HTR-8/SVneo (cell line): ENCODE measurements at regions not wholly inside any gene's neighbourhood (a gene's known extent, or its start where the extent isn't known, plus 50 kb on each side); places are given as distances from the start of the nearest gene placed in this dataset.
"Not testable (repeated sequence)": the region's sequence is repeated elsewhere in the genome, so short reads cannot be mapped to it uniquely, and the experiment has no call there.

Experiments used
- DNase-seq: peaks from one replicate; pipeline ENCODE4 v3.0.0; 2011; ENCODE audit warnings: low spot score, mixed read lengths; ENCODE audit not compliant: insufficient read length
- FAIRE-seq: peaks from 2 replicates; lab custom pipeline; 2011; peaks lifted over from hg19 to GRCh38; lab: Jason Lieb, UNC

DNA sequence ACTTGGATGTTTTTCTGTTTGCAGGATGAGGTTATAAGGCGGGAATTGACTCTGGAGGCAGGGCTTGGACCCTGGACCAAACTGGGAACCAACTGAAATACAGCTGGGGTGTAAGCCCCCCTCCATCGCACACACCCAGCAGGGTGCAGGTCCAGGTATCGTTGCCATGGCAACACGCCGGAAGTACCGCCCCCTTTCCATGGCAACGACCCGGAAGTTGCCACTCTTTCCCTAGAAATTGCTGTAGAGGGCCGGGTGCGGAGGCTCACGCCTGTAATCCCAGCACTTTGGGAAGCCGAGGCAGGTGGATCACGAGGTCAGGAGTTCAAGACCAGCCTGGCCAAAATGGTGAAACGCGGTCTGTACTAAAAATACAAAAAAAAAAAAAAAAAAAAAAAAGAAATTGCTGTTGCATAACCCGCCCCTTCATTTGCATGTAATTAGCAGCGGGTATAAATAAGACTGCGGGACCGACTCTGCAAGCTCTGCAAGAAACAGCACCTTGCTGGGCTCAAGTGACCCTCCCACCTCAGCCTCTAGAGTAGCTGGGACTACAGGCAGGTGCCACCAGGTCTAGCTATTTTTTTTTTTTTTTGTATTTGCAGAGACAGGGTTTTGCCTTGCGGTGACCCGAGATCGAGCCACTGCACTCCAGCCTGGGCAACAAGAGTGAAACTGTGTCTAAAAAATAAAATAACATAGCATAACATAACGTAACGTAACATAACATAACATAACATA, 139.6 kb downstream of the CRLF2 start:
- no peak for FAIRE-seq
- no peak for DNase-seq

DNA sequence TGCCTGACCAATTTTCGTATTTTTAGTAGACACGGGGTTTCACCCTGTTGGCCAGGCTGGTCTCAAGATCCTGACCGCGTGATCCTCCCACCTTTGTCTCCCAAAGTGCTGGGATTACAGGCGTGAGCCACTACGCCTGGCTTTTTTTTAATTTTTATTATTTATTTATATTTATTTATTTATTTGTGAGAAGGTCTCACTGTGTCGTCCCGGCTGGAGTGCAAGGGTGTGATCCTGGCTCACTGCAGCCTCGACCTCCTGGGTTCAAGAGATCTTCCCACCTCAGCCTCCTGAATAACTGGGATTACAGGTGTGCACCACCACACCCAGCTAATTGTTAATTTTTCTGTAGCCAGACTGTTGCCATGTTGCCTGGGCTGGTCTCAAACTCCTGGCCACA, 141.1 kb downstream of the CRLF2 start:
- FAIRE-seq (no peak), DNase-seq (no peak)

DNA sequence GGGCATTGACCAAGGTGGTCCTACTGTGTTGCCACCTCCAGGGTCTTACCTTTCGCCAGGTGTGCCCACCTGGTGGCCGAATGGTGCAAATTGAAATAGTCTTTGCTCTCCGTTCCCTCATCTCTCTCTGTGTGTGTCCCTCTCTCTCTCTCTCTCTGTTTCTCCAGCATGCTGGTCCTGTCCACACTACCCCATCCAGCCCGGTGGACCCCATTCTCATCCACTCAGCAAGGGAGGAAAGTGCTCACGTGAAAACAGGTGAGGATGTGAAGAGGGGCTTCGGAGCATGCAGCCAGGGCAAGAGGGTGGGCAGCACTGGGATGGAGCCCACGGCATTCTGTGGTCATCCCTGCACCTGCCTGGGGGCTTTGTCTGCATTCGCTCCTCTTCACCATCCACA, 150.1 kb downstream of the CRLF2 start:
- no peak for FAIRE-seq

DNA sequence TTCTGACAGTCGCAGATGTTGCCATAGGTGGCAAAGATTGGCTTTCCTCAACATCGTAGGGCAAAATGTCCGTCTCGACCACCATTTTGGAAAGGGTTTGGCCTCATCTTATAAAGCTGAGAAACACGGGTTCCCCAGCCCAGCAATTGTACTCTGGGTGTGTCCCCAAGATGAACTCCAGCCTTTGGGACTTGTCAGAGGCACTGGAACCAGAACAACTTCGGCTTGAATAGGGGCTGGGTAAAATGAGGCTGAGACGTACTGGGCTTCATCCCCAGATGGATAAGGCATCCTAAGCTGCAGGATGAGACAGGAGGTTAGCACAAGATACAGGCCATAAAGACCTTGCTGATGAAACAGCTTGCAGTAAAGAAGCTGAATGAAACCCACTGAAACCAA, 151.9 kb downstream of the CRLF2 start:
- DNase-seq (no peak), FAIRE-seq (no peak)

More for the DNA sequence above, 150.1 kb downstream of the CRLF2 start:
- DNase-seq: no peak

DNA sequence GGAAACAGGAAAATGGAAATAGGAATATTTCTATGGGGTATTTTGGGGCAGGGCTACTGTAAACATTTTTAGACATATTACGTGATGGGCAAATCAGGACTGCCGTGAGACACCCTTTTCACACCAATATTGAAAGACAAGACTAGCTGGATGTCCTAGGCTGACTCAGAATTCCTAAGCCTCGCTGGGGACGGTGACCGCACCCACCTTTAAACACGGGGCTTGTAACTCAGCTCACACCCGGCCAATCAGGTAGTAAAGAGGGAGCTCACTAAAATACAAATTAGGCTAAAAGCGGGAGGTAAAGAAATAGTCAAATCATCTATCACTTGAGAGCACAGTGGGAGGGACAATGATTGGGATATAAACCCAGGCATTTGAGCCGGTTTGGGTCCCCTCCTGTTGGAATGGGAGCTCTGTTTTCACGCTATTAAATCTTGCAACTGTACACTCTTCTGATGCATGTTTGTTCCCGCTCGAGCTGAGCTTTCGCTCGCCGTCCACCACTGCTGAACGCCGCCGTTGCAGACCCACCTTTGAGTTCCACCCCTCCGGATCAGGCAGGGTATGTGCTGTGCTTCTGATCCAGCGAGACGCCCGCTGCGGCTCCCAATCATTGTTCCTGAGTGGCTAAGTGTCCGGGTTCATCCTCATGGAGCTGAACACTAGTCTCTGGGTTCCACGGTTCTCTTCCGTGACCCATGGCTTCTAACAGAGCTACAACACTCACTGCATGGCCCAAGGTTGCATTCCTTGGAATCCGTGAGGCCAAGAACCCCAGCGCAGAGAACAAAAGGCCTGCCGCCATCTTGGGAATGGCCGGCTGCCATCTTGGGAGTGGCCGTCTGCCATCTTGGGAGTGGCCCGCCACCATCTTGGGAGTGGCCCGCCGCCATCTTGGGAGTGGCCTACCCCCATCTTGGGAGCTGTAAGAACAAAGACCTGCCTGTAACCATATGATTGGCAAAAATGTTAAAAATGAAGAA, 152.6 kb downstream of the CRLF2 start:
- no peak for FAIRE-seq
- no peak for DNase-seq

DNA sequence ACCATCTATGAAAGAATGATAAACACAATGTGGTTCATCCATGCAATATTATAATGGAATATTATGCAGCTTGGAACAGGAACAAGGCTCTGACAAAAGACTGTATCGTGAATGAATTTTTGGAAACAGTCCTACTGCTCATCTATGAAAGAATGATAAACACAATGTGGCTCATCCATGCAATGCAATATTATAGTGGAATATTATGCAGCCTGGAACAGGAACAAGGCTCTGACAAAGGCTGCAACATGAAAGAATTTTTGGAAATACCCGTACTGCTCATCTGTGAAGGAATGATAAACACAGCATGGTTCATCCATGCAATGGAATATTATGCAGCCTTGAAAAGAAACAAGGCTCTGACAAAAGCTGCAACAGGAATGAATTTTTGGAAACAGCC, 158.8 kb downstream of the CRLF2 start:
- not testable (repeated sequence) for DNase-seq, FAIRE-seq

DNA sequence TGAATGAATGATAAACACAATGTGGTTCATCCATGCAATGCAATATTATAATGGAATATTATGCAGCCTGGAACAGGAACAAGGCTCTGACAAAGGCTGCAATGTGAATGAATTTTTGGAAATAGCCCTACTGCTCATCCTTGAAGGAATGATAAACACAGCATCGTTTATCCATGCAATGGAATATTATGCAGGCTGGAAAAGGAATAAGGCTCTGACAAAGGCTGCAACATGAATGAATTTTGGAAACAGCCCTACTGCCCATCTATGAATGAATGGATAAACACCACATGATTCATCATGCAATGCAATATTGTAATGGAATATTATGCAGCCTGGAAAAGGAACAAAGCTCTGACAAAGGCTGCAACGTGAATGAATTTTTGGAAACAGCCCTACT, 159.4 kb downstream of the CRLF2 start:
- DNase-seq (no peak), FAIRE-seq (no peak)

DNA sequence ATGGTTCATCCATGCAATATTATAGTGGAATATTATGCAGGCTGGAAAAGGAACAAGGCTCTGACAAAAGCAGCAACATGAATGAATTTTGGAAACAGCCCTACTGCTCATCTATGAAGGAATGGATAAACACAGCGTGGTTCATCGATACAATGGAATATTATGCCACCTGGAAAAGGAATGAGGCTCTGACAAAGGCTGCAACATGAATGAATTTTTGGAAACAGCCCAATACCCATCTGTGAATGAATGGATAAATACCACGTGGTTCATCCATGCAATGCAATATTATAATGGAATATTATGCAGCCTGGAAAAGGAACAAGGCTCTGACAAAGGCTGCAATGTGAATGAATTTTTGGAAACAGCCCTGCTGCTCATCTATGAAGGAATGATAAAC, 160.4 kb downstream of the CRLF2 start:
- DNase-seq (no peak), FAIRE-seq (no peak)

DNA sequence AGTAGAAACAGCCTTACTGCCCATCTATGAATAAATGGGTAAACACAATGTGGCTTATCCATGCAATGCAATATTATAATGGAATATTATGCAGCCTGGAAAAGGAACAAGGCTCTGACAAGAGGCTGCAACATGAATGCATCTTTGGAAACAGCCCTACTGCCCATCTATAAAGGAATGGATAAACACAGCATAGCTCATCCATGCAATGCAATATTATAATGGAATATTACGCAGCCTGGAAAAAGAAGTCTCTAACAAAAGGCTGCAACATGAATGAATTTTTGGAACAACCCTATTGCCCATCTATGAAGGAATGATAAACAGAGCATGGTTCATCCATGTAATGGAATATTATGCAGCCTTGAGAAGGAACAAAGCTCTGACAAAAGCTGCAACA, 161.0 kb downstream of the CRLF2 start:
- FAIRE-seq (no peak), DNase-seq (no peak)

DNA sequence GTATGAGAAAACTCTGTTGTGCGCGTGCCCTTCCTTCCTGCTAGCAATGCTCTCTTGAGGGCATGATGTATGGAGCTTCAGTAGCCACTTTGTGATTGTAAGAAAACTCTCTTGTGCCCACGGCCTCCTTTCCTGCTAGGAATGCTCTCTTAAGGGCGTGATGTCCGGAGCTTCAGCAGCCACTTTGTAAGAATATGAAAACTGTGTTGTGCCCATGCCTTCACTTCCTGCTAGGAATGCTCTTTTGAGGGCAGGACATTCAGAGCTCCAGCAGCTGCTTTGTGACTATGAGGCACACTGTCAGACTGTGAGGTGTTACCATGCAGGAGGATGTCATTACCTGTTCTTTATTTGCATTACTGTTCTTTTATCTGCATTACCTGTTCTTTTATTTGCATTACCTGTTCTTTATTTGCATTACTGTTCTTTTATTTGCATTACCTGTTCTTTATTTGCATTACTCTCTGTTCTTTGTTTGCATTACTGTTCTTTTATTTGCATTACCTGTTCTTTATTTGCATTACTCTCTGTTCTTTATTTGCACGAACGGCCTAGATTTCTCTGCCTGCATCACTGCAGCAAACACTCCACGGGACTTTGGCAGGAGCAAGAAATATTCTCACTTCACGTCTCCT, 166.7 kb downstream of the CRLF2 start:
- DNase-seq: no peak
- FAIRE-seq: no peak

DNA sequence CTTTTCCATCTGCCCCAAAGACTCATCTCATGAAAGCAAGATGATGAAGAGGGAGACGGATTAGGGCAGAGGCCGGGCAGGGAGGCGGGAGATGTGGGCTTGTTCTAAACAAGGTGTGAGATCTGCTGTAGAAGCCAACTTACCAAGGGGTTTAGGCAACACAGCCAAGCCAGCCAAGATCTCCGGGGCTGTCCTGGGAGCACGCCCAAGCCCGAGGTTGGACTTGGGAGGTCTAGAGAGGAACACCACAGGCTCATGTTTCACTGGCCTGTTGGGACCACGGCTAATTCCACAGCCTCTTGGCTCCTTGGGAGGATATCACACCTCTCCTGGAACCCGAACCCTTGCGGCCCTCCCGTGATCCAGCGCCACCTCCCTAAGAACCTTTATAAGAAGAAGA, 171.4 kb downstream of the CRLF2 start:
- DNase-seq: no peak
- FAIRE-seq: no peak

DNA sequence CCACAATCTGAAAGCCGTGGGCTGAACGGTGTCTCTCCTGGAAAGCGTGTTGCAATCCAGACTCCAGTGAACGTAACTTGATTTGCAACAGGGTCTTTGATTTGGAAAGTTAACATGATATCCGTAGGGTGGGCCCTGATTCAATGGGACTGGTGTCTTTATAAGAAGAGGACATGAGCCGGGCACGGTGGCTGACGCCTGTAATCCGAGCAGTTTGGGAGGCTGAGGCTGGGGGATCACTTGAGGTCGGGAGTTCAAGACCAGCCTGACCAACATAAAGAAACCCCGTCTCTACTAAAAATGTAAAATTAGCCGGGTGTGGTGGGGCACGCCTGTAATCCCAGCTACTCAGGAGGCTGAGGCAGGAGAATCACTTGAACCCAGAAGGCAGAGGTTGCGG, 176.5 kb downstream of the CRLF2 start:
- not testable (repeated sequence) for DNase-seq, FAIRE-seq

DNA sequence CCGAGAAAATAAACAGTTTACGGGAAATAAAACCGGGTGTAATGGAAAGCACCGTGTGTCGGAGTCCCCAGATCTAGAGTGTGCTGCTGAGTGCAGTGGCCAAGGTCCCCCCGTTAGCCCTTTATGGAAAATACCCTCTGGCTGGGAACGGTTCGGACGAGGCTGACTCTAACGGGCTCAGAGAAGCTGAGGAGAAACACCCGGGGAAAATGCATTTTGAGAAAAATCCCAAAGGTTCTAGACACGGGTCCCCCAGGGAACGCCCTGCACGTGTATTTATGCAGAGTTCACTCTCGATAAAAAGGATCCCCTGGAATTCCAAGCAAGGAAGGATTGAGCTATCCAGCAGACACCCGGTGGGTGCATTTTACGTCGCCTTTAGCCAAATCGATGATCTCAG, 177.2 kb downstream of the CRLF2 start:
- FAIRE-seq: no peak
- DNase-seq: no peak

DNA sequence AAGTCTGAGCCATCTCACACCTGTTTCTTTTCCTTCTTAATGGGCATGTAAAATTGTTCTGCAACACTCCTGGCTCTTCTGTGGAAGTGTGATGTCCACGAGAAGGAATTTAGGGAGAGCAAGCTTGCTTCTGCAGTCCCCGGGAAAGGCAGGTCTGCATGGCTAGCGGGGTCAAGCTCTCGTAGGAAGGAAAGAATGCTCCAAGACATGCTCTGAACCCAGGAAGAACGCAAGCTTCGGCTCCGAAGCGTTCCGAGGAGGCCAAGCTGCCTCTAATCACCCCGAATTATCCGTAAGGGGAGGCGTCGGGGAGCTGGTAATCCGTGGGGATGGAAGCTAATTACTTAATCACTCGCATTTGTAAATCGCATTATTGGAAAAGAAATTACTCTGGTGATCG, 177.7 kb downstream of the CRLF2 start:
- FAIRE-seq: no peak
- DNase-seq: no peak

DNA sequence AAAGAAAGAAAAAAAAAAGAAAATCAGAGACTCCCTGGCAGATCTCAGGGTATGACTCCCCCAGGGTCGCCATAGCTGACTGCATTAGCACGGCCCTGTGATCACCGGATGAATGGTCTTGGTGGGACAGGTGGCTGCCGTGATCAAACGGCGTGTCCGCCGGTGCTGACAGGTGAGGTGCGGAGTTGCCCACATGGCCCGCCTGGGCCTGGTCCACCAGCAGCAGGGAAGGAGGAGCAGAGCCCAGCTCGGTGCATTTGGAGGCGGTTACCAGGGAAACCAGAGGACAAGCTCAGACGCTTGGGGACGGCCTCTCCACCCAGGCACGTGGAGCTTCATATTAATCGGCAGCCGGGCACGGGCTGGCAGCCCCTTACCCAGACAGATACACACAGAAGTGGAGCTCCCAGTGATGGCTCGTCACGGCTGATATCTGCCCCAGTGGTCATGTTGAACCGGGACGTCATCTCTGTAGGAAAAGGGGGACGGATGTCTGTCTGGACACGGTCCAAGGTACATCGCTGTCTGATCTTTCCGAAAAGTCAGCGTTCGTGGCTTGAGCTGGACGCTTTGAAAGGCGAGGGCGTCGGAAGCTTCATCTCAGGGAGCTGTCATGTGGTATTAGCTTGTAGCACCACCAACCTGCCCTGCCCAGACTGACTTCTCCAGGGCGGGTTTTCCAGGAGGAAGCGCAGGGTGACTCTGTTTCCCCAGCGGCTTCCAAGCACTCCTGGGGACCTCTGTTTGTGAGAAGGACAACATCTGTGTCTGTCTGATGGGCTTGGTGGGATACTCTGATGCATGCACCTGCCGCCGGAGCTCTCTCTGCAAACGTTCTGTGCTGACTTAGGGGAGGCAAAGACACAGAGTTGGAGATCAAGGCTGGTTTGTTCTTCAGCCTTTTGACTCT, 180.7 kb downstream of the CRLF2 start:
- FAIRE-seq (no peak), DNase-seq (no peak)

DNA sequence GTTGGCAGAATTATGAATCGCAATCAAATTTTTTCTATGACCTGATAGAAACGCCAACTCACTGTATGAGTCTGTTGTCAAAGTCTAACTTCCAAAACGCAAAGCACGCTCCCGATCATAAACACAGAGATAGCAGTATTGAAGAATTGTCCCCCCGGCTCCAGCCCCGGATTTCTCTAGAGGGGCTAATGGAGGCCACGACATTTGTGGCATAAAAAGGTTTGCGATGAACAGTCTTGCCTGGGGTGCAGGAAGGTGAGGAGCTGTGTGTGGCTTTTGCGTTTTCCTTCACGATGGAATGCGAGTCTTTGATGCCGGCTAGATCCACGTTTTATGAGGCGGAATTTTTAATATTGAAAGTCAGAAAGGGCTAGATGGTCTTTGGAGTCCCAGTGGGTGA, 183.0 kb downstream of the CRLF2 start:
- FAIRE-seq (no peak), DNase-seq (no peak)

DNA sequence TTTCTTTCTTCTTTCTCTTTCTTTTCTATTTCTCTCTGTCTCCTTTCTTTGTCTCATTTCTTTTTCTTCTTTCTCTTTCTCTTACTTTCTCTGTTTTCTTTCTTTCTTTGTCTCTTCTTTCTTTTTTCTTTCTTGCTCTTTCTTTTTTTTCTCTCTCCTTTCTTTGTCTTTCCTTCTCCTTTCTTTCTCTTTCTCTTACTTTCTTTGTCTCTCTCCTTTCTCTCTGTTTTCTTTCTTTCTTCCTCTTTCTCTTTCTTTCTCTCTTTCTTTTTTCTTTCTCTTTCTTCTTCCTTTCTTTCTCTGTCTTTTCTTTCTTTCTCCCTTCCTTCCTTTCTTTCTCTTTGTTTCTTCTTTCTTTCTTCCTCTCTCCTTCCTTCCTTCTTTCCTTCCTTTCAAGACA, 184.8 kb downstream of the CRLF2 start:
- DNase-seq (no peak), FAIRE-seq (no peak)

DNA sequence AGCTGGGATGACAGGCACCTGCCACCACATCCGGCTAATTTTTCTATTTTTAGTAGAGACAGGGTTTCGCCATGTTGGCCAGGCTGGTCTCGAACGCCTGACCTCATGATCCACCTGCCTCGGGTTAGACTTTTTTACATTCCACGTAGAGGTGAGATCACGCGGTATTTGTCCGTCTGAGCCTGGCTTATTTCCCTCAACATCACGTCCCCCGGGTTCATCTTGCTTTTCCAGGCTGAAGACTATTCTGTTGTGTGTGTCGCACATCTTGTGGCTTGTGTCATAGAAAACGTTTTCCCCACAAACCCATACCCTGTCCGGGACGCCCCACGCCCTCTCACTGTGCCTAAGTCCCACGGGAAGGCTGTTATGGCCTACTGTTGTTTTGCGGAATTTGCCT, 185.3 kb downstream of the CRLF2 start:
- DNase-seq: no peak
- no peak for FAIRE-seq

DNA sequence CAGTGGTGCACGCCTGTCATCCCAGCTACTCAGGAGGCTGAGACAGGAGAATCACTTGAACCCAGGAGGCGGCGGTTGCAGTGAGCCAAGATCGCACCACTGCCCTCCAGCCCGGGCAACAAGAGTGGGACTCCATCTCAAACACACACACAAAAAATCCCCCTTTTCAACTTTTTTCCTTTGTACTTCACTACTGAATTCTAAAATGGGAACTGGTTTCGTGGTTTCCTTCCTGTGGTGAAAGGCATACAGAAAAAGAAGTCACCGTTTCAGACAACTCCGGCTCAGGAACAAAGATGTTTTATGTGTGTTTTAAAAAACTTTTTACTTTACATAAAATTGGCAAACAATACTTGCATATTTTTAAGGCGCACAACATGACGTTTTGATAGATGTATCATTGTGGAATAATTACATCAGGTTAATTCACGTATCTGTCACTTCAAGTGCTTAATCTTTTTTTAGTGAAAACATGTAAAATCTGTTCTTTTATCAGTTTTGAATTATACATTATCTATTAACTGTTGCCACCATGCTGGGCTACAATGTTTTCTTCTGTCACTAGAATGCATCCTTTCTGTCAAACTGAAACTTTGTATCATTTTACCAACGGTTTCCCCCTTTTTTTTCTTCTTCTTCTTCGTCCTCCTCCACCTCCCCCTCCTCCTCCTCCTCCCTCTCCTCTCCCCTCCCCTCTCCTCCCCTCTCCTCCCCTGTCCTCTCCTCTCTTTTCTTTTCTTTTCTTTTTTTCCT, 186.0 kb downstream of the CRLF2 start:
- FAIRE-seq: no peak
- no peak for DNase-seq
